ENCODE measurements at regions not wholly inside any gene's neighbourhood (a gene's known extent, or its start where the extent isn't known, plus 50 kb on each side); places are given as distances from the start of the nearest gene placed in this dataset.
A peak's percentile ranks its signal among the peaks of the same experiment; 100 is the strongest.

- DNase-seq (ENCODE audit: low read depth in 2 of 2) = no peak
These were observed 103.0 kb upstream of the KLF3 start for GRCh38 chr4:38560768-38561558.

- DNase-seq (ENCODE audit: low read depth in 2 of 2) = no peak
These were observed 101.2 kb upstream of the KLF3 start for GRCh38 chr4:38562751-38563198.

GRCh38 chr4:38563707-38564495, 100.1 kb upstream of the KLF3 start:
- no peak for DNase-seq (ENCODE audit: low read depth in 2 of 2)

- DNase-seq (ENCODE audit: low read depth in 2 of 2) = no peak
These were observed 98.5 kb upstream of the KLF3 start for GRCh38 chr4:38565271-38566199.

- no peak for DNase-seq (ENCODE audit: low read depth in 2 of 2)
These were observed 97.1 kb upstream of the KLF3 start for GRCh38 chr4:38566806-38567398.

- no peak for DNase-seq (ENCODE audit: low read depth in 2 of 2)
These were observed 96.5 kb upstream of the KLF3 start for GRCh38 chr4:38567457-38567856.

- DNase-seq (ENCODE audit: low read depth in 2 of 2) = no peak
These were observed 95.2 kb upstream of the KLF3 start for GRCh38 chr4:38568768-38569167.

- DNase-seq (ENCODE audit: low read depth in 2 of 2) = no peak
These were observed 93.2 kb upstream of the KLF3 start for GRCh38 chr4:38570647-38571276.

- no peak for DNase-seq (ENCODE audit: low read depth in 2 of 2)
These were observed 91.2 kb upstream of the KLF3 start for GRCh38 chr4:38572793-38573192.

- no peak for DNase-seq (ENCODE audit: low read depth in 2 of 2)
These were observed 89.3 kb upstream of the KLF3 start for GRCh38 chr4:38574559-38575333.

GRCh38 chr4:38576767-38577166, 87.2 kb upstream of the KLF3 start:
- DNase-seq (ENCODE audit: low read depth in 2 of 2) = no peak

GRCh38 chr4:38577462-38577861, 86.5 kb upstream of the KLF3 start:
- no peak for DNase-seq (ENCODE audit: low read depth in 2 of 2)

GRCh38 chr4:38581426-38582106, 82.4 kb upstream of the KLF3 start:
- DNase-seq (ENCODE audit: low read depth in 2 of 2) = no peak

GRCh38 chr4:38582445-38582844, 81.6 kb upstream of the KLF3 start:
- no peak for DNase-seq (ENCODE audit: low read depth in 2 of 2)

- peak in 1 of 2 donors; percentile 6 for DNase-seq (ENCODE audit: low read depth in 2 of 2)
These were observed 81.0 kb upstream of the KLF3 start for GRCh38 chr4:38582889-38583470.

- DNase-seq (ENCODE audit: low read depth in 2 of 2) = no peak
These were observed 78.1 kb upstream of the KLF3 start for GRCh38 chr4:38585871-38586270.

GRCh38 chr4:38587106-38587505, 76.9 kb upstream of the KLF3 start:
- DNase-seq (ENCODE audit: low read depth in 2 of 2) = no peak

GRCh38 chr4:38590046-38590445, 74.0 kb upstream of the KLF3 start:
- DNase-seq (ENCODE audit: low read depth in 2 of 2) = no peak

- DNase-seq (ENCODE audit: low read depth in 2 of 2) = no peak
These were observed 72.2 kb upstream of the KLF3 start for GRCh38 chr4:38591617-38592337.

Measured in stimulated activated CD8-positive, alpha-beta memory T cell treated with anti-CD3 and anti-CD28 coated beads, Interleukin-7, amount 100 ng/mL, for 1 hour (primary cell).